H9 (cell line): ENCODE measurements at regions not wholly inside any gene's neighbourhood (a gene's known extent, or its start where the extent isn't known, plus 50 kb on each side); places are given as distances from the start of the nearest gene placed in this dataset.

Experiments
- DNase-seq: peaks from one replicate; pipeline ENCODE4 v3.0.0-alpha.2; 2017
- H2AFZ ChIP-seq: one replicate; pipeline ENCODE4 v1.6.1; 2013; ENCODE audit warnings: mild to moderate bottlenecking, low read length, control low read depth, moderate library complexity
- H2AK5ac ChIP-seq: 2 replicates; pipeline ENCODE4 v1.6.1; 2013; ENCODE audit warnings: low read length, control low read depth, mixed read lengths; ENCODE audit not compliant: insufficient read length
- H2BK120ac ChIP-seq: one replicate; pipeline ENCODE4 v1.6.1; 2013; ENCODE audit warnings: low read depth, mild to moderate bottlenecking, low read length, control low read depth, inconsistent platforms; ENCODE audit not compliant: poor library complexity, severe bottlenecking
- H2BK12ac ChIP-seq: 2 replicates; pipeline ENCODE4 v1.6.1; 2013; ENCODE audit warnings: low read length, control low read depth, mixed read lengths, low read depth; ENCODE audit not compliant: insufficient read length
- H2BK15ac ChIP-seq: 2 replicates; pipeline ENCODE4 v1.6.1; 2013; ENCODE audit warnings: low read depth, low read length, control low read depth
- H2BK20ac ChIP-seq: one replicate; pipeline ENCODE4 v1.6.1; 2013; ENCODE audit warnings: low read depth, mild to moderate bottlenecking, low read length, control low read depth, inconsistent platforms; ENCODE audit not compliant: poor library complexity, severe bottlenecking
- H2BK5ac ChIP-seq: 2 replicates; pipeline ENCODE4 v1.6.1; 2013; ENCODE audit warnings: low read length, control low read depth, mixed read lengths; ENCODE audit not compliant: insufficient read length
- H3K14ac ChIP-seq: 2 replicates; pipeline ENCODE4 v1.6.1; 2013; ENCODE audit warnings: low read length, control low read depth; ENCODE audit not compliant: insufficient read depth
- H3K18ac ChIP-seq: 2 replicates; pipeline ENCODE4 v1.6.1; 2013; ENCODE audit warnings: low read depth, mild to moderate bottlenecking, mixed read lengths, low read length, control low read depth; ENCODE audit not compliant: insufficient read length
- H3K23ac ChIP-seq: 2 replicates; pipeline ENCODE4 v1.6.1; 2013; ENCODE audit warnings: low read length, control low read depth, mixed read lengths, low read depth; ENCODE audit not compliant: insufficient read length
- H3K23me2 ChIP-seq: 2 replicates; pipeline ENCODE4 v1.6.1; 2013; ENCODE audit warnings: low read depth, mild to moderate bottlenecking, mixed read lengths, low read length, control low read depth; ENCODE audit not compliant: insufficient read length, poor library complexity, severe bottlenecking
- H3K27ac ChIP-seq: 2 replicates; pipeline ENCODE4 v1.5.1; 2013; ENCODE audit warnings: low read length, control low read depth, mixed read lengths, low read depth; ENCODE audit not compliant: insufficient read length
- H3K27me3 ChIP-seq: 2 replicates; pipeline ENCODE4 v1.6.1; 2013; ENCODE audit warnings: low read length, control low read depth, inconsistent platforms; ENCODE audit not compliant: insufficient read depth
- H3K4ac ChIP-seq: 2 replicates; pipeline ENCODE4 v1.6.1; 2013; ENCODE audit warnings: low read depth, mild to moderate bottlenecking, control low read depth, inconsistent platforms, low read length, moderate library complexity
- H3K4me1 ChIP-seq: 2 replicates; pipeline ENCODE4 v1.6.1; 2013; ENCODE audit warnings: low read length, control low read depth, inconsistent platforms; ENCODE audit not compliant: insufficient read depth
- H3K4me2 ChIP-seq: 2 replicates; pipeline ENCODE4 v1.6.1; 2013; ENCODE audit warnings: low read length, control low read depth, mixed read lengths; ENCODE audit not compliant: insufficient read length, insufficient read depth
- H3K56ac ChIP-seq: 2 replicates; pipeline ENCODE4 v1.6.1; 2013; ENCODE audit warnings: low read depth, mild to moderate bottlenecking, mixed read lengths, low read length, control low read depth; ENCODE audit not compliant: insufficient read length
- H3K79me1 ChIP-seq: 2 replicates; pipeline ENCODE4 v1.6.1; 2013; ENCODE audit warnings: low read depth, mild to moderate bottlenecking, moderate library complexity, low read length, control low read depth, inconsistent platforms; ENCODE audit not compliant: insufficient read depth, poor library complexity, severe bottlenecking
- H3K79me2 ChIP-seq: 2 replicates; pipeline ENCODE4 v1.6.1; 2013; ENCODE audit warnings: low read length, control low read depth, inconsistent platforms; ENCODE audit not compliant: insufficient read depth
- H3K9ac ChIP-seq: 2 replicates; pipeline ENCODE4 v1.6.1; 2013; ENCODE audit warnings: low read length, control low read depth, mixed read lengths; ENCODE audit not compliant: insufficient read length; ENCODE audit errors: extremely low read depth
- H3K9me3 ChIP-seq: one replicate; pipeline ENCODE4 v1.6.1; 2013; ENCODE audit warnings: low read depth, low read length, inconsistent platforms; ENCODE audit not compliant: control insufficient read depth
- H3T11ph ChIP-seq: one replicate; pipeline ENCODE4 v1.6.1; 2013; ENCODE audit warnings: mild to moderate bottlenecking, low read length, control low read depth, inconsistent platforms
- H4K20me1 ChIP-seq: one replicate; pipeline ENCODE4 v1.6.1; 2013; ENCODE audit not compliant: control insufficient read depth, insufficient read length, insufficient read depth
- H4K5ac ChIP-seq: 2 replicates; pipeline ENCODE4 v1.6.1; 2013; ENCODE audit warnings: low read depth, mild to moderate bottlenecking, mixed read lengths, low read length, control low read depth; ENCODE audit not compliant: insufficient read length
- H4K8ac ChIP-seq: replicated peaks from 2 replicates; pipeline ENCODE4 v1.6.1; 2013; ENCODE audit warnings: low read length, control low read depth, mixed read lengths, low read depth; ENCODE audit not compliant: insufficient read length
- H4K91ac ChIP-seq: 2 replicates; pipeline ENCODE4 v1.6.1; 2013; ENCODE audit warnings: low read depth, mild to moderate bottlenecking, moderate library complexity, mixed read lengths, low read length, control low read depth; ENCODE audit not compliant: insufficient read length
- H3K27ac Mint-ChIP-seq, 3 experiments: 2 replicates in 2 of 3; 3 replicates in 1 of 3; pipeline ENCODE4 v1.8.0; 2020 to 2021; ENCODE audit warnings: mixed read lengths in 3 of 3, mild to moderate bottlenecking in 1 of 3, moderate library complexity in 1 of 3
- H3K27me3 Mint-ChIP-seq: 2 replicates; pipeline ENCODE4 v1.8.0; 2021; ENCODE audit warnings: low read depth, mild to moderate bottlenecking, moderate library complexity, mixed read lengths
- H3K36me3 Mint-ChIP-seq, 3 experiments: 2 replicates in 2 of 3; 3 replicates in 1 of 3; pipeline ENCODE4 v1.8.0; 2020 to 2021; ENCODE audit warnings: low read depth in 3 of 3, mixed read lengths in 3 of 3; ENCODE audit not compliant: insufficient read depth in 1 of 3
- H3K4me1 Mint-ChIP-seq, 2 experiments: 2 replicates each; pipeline ENCODE4 v1.8.0; 2020; ENCODE audit warnings: mixed read lengths in 2 of 2
- H3K4me3 Mint-ChIP-seq, 2 experiments: 2 replicates in 1 of 2; 3 replicates in 1 of 2; pipeline ENCODE4 v1.8.0; 2020 to 2021; ENCODE audit warnings: mild to moderate bottlenecking in 2 of 2, mixed read lengths in 2 of 2, moderate library complexity in 1 of 2
- H3K9me3 Mint-ChIP-seq, 2 experiments: 2 replicates in 1 of 2; 3 replicates in 1 of 2; pipeline ENCODE4 v1.8.0; 2020; ENCODE audit warnings: mild to moderate bottlenecking in 2 of 2, mixed read lengths in 2 of 2, moderate library complexity in 1 of 2
- CTCF ChIP-seq: fragments of 200-600 bp; sonication (generic); conservative IDR thresholded peaks from 3 replicates; pipeline ENCODE4 v1.8.0; 2021; ENCODE audit warnings: antibody characterized with exemption, mild to moderate bottlenecking
- WGBS: extraction: QIAGEN DNeasy Blood & Tissue Kit; methylation state at CpG from one replicate; pipeline ENCODE4 v1.1.7; 2013; ENCODE audit warnings: missing lambda C conversion rate, low lambda C conversion rate, mixed read lengths; ENCODE audit not compliant: insufficient read length; ENCODE audit errors: extremely low coverage; 5-methylcytosine and 5-hydroxymethylcytosine counted together

GRCh38 chr16:55045329-55045728 is 114.7 kb downstream of the IRX5 start:
- Mint-ChIP-seq H3K27me3 (peaks cover 2% of the 10 kb centered on the region), H3K4me1 (no peaks in the 10 kb centered on the region)

More at GRCh38 chr16:55045329-55045728, 114.7 kb downstream of the IRX5 start:
- Histone ChIP-seq H2BK20ac (no peak overlapping the region), H3K56ac (no peak overlapping the region), H3K4me2 (no peak overlapping the region), H3K27ac (no peak overlapping the region), H2BK5ac (no peak overlapping the region), H3K4me1 (no peaks in the 10 kb centered on the region), H4K5ac (no peak overlapping the region), H3K79me2 (no peaks in the 10 kb centered on the region), H4K8ac (no peak overlapping the region), H2BK15ac (no peak overlapping the region), H2AK5ac (no peak overlapping the region), H2AFZ (no peak overlapping the region), H4K20me1 (no peaks in the 10 kb centered on the region), H3K27me3 (no peaks in the 10 kb centered on the region), H4K91ac (no peak overlapping the region), H3K14ac (no peak overlapping the region), H3K23me2 (no peaks in the 10 kb centered on the region), H3K18ac (no peak overlapping the region), H3K4ac (no peak overlapping the region), H2BK12ac (no peak overlapping the region), H3T11ph (no peak overlapping the region), H2BK120ac (no peak overlapping the region), H3K9me3 (no peaks in the 10 kb centered on the region), H3K23ac (no peak overlapping the region), H3K79me1 (no peaks in the 10 kb centered on the region), H3K9ac (no peak overlapping the region)
- Mint-ChIP-seq H3K27ac (no peak overlapping the region; a peak in 1 of 7 replicates), H3K9me3 (no peaks in the 10 kb centered on the region), H3K36me3 (no peaks in the 10 kb centered on the region), H3K4me3 (no peak overlapping the region)
- no CpG with 5 or more reads among the region's 3 CpGs for WGBS
- DNase-seq, result no peak
- TF ChIP-seq CTCF, result no peak
